ENCODE measurements at regions not wholly inside any gene's neighbourhood (a gene's known extent, or its start where the extent isn't known, plus 50 kb on each side); places are given as distances from the start of the nearest gene placed in this dataset.

GRCh38 chr13:44198826-44199225, 174.8 kb upstream of the SERP2 start:
- in situ Hi-C loops (cut with MboI; ENCODE audit: low sequenced_read_pairs): no loop called here

GRCh38 chr13:44199627-44200207, 173.9 kb upstream of the SERP2 start:
- in situ Hi-C loops (cut with MboI; ENCODE audit: low sequenced_read_pairs): no loop called here

GRCh38 chr13:44206434-44206833, 167.2 kb upstream of the SERP2 start:
- in situ Hi-C loops (cut with MboI; ENCODE audit: low sequenced_read_pairs): no loop called here

DNA sequence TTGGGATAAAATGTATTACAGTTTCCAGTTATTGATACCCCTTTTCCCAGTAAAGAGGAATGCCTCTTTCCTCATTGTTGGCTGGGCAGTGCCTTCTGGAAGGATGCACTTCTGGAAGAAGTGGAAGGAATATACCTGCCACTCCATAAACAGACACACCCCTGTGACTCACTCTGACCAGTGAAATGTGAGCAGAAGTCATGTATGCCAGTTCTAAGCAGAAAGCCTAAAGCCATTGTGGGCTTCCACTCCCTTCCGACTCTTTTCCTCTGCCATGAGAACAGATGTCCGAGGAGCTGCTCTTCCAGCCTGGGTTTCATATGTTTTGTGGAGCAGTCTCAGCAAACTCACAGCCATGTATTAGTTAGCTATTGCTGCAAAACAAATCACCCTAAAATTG, 166.1 kb upstream of the SERP2 start:
- in situ Hi-C loops (cut with MboI; ENCODE audit: low sequenced_read_pairs): no loop called here

DNA sequence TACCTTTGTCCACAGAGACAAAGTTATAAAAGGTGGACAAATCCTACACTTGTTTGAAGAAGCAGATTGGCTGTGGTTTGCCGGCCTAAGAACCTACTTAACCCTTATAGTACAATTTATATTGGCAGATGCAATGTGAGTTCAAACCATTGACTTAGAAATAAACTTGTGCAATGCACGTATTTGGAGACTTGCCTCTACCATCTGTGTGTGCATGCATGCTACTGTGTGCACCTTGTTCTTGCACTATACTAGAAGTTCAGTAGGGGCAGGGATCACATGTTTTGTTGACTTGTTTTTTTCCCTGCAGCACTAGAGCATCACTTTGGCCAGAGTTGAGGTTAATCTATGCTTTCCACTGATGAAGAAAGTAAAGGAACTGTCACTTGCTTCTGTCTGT, 163.1 kb upstream of the SERP2 start:
- in situ Hi-C loops (cut with MboI; ENCODE audit: low sequenced_read_pairs): no loop called here

GRCh38 chr13:44211286-44211685, 162.3 kb upstream of the SERP2 start:
- in situ Hi-C loops (cut with MboI; ENCODE audit: low sequenced_read_pairs): no loop called here

GRCh38 chr13:44211704-44212346, 161.8 kb upstream of the SERP2 start:
- in situ Hi-C loops (cut with MboI; ENCODE audit: low sequenced_read_pairs): no loop called here

DNA sequence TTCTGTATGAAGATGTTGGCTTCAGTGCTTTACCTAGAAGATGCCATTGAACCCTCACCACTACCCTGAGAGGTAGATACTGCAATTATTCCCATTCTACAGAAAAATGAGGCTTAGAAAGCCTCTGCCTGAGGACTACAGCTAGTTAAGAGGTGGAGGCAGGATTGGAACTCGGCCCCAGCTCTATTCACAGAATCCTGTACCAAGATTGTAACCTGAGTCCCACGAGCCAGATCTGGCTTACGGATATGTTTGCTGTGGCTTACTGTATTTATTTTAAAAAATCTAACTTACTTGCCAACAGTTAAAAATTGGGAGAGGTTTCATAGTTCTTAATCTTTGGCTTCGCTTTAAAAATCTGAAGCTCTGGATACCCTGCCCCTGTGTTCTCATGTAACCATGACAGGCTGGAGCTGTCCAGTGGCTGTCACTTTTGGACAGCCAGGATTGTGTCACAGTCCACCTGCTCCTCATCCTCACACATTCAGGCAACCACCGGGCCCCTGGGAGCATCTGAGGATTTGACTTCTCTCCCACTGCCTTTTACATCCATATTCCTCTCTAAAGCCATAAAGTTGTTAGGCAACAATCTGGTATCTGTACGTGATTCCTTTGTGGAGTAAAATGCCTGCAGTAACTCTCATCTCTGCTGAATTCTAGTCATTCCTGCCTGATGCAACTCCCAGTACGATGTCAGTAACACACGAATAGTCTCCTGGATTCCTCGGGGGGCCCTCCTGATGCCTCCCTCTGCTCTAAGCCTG, 160.8 kb upstream of the SERP2 start:
- in situ Hi-C loops (cut with MboI; ENCODE audit: low sequenced_read_pairs): no loop called here

GRCh38 chr13:44218501-44219240, 155.0 kb upstream of the SERP2 start:
- in situ Hi-C loops (cut with MboI; ENCODE audit: low sequenced_read_pairs): no loop called here

- in situ Hi-C loops (cut with MboI; ENCODE audit: low sequenced_read_pairs): no loop called here
Measured at GRCh38 chr13:44219577-44220548, 153.8 kb upstream of the SERP2 start.

DNA sequence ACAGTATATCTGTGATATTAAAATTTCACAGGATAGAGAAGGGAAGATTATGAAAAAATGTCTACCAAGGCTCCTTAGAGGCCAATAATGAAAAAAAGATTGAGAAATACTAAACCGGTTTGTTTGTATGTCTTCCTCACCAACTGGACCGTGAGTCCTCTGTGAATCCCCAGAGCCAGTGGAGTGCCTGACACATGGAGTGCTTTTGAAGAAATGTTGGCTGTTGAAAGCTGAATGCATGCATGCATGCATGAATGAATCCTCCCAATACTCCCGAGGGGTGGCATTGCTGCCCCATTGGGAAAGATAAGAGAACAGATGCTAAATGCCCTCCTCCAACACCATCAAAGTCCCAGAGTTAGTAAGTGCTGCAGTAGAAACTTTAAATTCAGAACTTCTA, 152.7 kb upstream of the SERP2 start:
- in situ Hi-C loops (cut with MboI; ENCODE audit: low sequenced_read_pairs): no loop called here

- in situ Hi-C loops (cut with MboI; ENCODE audit: low sequenced_read_pairs): no loop called here
Measured at GRCh38 chr13:44221657-44222056, 152.0 kb upstream of the SERP2 start.

DNA sequence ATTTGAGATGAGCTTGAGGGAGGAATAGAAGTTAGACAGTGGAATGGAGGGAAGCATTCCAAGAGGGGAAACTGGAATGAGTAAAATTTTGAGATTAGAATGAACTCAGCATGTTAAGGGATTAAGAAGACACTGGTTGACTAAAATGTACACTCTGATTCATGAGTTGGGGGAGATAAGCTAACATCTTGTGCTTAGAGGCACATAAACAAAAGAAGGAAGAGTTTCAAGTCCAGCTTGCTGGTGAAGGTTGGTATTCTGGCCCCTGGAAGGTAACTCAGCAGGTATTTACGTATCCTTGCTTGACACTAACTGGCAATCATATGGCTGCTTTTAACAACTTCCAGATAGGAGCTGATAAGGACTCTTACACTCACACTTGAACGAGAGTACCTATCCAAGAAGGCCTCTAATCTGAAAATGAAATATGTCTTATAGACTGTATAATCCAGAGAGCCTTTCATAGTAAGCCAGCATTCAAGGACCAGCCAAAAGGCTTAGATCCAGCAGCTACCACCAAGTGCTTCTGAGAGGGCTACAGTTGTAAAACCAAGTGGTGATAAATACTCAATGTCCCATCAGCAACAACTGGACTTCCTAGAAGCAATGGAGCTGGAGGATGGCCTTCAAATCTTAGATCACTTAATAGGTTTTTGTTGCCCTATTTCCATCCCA, 149.7 kb upstream of the SERP2 start:
- in situ Hi-C loops (cut with MboI; ENCODE audit: low sequenced_read_pairs): no loop called here

- in situ Hi-C loops (cut with MboI; ENCODE audit: low sequenced_read_pairs): no loop called here
Measured at GRCh38 chr13:44224450-44225149, 149.0 kb upstream of the SERP2 start.

DNA sequence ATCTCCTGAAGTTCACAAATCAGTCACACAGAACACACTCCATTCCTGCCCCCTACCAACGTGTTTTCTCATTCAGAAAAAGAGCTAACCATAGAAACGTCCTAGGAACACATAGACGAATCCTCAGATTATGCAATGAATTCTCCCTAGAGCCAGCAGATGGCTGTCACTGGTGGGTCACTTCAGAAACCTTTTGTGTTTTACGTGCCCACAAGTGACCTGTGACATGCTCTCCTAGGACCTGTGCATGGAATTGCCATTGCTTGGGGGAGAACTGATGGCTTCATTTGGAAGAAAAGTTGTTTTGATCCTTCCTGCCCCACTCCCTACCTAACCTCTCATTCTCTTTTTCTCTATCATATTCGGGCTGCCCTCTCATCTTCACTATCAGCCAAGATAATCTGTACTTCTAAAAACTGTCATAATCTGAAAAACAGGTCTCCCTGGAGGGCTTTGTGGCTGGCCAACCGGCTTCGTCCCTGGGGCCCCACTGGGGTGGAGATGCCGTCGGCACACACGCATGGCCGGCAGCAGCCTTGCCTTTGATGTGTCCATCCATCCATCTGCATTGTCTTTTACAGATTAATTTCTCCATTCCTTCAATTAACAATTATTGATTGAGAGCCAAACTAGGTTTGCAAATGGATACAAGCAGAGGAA, 144.1 kb upstream of the SERP2 start:
- in situ Hi-C loops (cut with MboI; ENCODE audit: low sequenced_read_pairs): no loop called here

DNA sequence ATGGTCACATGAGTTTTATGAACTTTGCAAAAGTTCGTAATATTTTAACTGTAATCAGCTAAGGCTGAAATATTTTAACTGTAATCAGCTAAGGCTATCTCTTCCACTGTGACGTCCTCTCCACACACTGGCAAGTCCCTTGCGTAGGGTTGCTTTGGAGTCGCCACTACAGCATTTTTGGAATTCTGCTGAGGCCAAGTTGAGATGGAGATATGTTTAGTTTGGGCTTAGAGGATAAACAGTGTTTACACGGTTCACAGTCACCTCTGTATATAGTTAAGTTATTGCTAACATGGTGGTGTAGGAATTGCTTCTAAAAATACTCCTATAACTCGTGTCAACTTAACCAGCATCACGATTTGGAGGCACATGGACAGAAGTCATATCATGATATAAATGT, 143.6 kb upstream of the SERP2 start:
- in situ Hi-C loops (cut with MboI; ENCODE audit: low sequenced_read_pairs): no loop called here

- in situ Hi-C loops (cut with MboI; ENCODE audit: low sequenced_read_pairs): no loop called here
Measured at GRCh38 chr13:44230736-44231135, 142.9 kb upstream of the SERP2 start.

DNA sequence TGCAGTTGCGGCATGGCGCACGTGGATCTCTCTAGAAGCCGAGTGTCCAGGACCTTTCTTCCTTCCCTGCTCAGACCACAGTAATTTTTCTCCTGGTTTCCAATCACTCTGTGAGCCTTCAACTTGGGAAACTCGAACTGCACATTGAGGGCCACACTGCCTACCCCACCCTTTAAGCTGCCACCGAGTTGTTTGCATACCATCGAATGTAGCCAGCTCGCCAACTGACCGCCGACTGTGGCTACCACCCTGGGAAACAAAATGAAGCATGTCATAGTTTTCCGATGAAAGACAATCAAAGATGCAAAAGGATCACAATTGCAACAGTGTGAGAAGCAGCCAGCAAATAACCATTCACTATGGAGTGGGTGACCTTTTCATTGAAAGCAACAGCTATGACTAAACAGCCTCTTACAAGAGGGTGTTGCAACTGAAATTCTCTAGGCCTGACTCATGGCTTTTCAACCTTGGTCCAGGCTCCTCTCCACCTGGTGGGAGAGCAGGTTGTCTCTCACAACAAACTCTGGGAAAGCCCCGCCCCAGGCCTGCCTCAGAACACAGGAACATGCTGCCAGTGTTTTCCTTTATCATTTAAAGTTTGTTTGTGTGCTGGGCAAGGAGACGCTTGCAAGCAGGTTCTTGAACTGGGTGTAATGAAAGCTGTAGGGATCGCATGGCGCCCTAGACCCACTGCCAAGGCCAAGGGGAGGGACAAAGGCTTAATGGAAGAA, 141.7 kb upstream of the SERP2 start:
- in situ Hi-C loops (cut with MboI; ENCODE audit: low sequenced_read_pairs): no loop called here
